ENCODE measurements at regions not wholly inside any gene's neighbourhood (a gene's known extent, or its start where the extent isn't known, plus 50 kb on each side); places are given as distances from the start of the nearest gene placed in this dataset.
A peak's percentile ranks its signal among the peaks of the same experiment; 100 is the strongest.

DNA sequence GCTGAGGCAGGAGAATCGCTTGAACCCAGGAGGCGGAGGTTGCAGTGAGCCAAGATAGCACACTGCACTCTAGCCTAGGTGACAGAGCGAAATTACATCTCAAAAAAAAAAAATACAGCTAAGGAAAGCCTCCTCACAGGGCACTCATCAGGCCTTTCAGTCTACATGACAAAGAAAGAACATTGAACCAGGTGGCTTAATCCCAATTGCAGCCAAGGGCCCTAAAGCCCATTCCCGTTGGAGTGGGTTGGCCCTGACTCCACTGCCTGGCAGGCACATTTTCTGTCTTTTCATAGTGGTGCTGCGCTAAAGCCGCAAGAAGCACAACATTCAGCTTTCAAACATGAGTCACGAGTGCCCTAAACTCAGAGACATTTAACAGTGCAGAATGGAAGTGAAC is 372.5 kb downstream of the RNF144A start:
- peak; percentile 39 for DNase-seq
- Histone ChIP-seq H2BK12ac (ENCODE audit: insufficient read length, low read depth, low read length) (no peak overlapping the region), H3K79me1 (ENCODE audit: insufficient read depth, low read depth, low read length, poor library complexity, severe bottlenecking) (no peaks in the 10 kb centered on the region), H3K9me3 (ENCODE audit: control insufficient read depth, low read depth, low read length) (no peaks in the 10 kb centered on the region), H4K5ac (ENCODE audit: insufficient read length, low read depth, low read length) (no peak overlapping the region), H3K56ac (ENCODE audit: insufficient read length, low read depth, low read length) (no peak overlapping the region), H4K8ac (replicated peaks; ENCODE audit: insufficient read length, low read depth, low read length) (no peak overlapping the region), H2BK5ac (ENCODE audit: insufficient read length, low read length) (no peak overlapping the region), H2BK15ac (ENCODE audit: low read depth, low read length) (no peak overlapping the region), H3K23ac (ENCODE audit: insufficient read length, low read depth, low read length) (no peak overlapping the region), H3K18ac (ENCODE audit: insufficient read length, low read depth, low read length) (no peak overlapping the region), H2AFZ (ENCODE audit: low read length) (no peak overlapping the region), H3K4me1 (ENCODE audit: insufficient read depth, low read length) (peaks cover 1% of the 10 kb centered on the region; the same call in 1 of the 2 replicates), H3K14ac (ENCODE audit: insufficient read depth, low read length) (no peak overlapping the region), H4K20me1 (ENCODE audit: control insufficient read depth, insufficient read depth, insufficient read length) (no peaks in the 10 kb centered on the region), H3K27me3 (ENCODE audit: insufficient read depth, low read length) (no peaks in the 10 kb centered on the region), H2BK20ac (ENCODE audit: low read depth, low read length, poor library complexity, severe bottlenecking) (no peak overlapping the region), H3T11ph (ENCODE audit: low read length) (no peak overlapping the region), H3K4me2 (ENCODE audit: insufficient read depth, insufficient read length, low read length) (no peak overlapping the region), H2AK5ac (ENCODE audit: insufficient read length, low read length) (no peak overlapping the region), H3K27ac (ENCODE audit: insufficient read length, low read depth, low read length) (no peak overlapping the region), H4K91ac (ENCODE audit: insufficient read length, low read depth, low read length) (no peak overlapping the region), H2BK120ac (ENCODE audit: low read depth, low read length, poor library complexity, severe bottlenecking) (no peak overlapping the region), H3K23me2 (ENCODE audit: insufficient read length, low read depth, low read length, poor library complexity, severe bottlenecking) (no peaks in the 10 kb centered on the region), H3K9ac (ENCODE audit: extremely low read depth, insufficient read length, low read length) (no peak overlapping the region), H3K79me2 (ENCODE audit: insufficient read depth, low read length) (no peaks in the 10 kb centered on the region), H3K4ac (ENCODE audit: low read depth, low read length) (no peak overlapping the region)
- Mint-ChIP-seq H3K36me3 (ENCODE audit: insufficient read depth in 1 of 3, low read depth in 3 of 3) (no peaks in the 10 kb centered on the region), H3K27ac (no peak overlapping the region; a peak in 2 of 7 replicates), H3K9me3 (no peaks in the 10 kb centered on the region; a peak in 1 of 5 replicates), H3K4me1 (peaks cover 12 to 13% of the 10 kb centered on the region in 2 experiments), H3K27me3 (ENCODE audit: low read depth) (peaks cover 1% of the 10 kb centered on the region; the same call in 1 of the 2 replicates), H3K4me3 (no peak overlapping the region)
- TF ChIP-seq, protein P1, sequence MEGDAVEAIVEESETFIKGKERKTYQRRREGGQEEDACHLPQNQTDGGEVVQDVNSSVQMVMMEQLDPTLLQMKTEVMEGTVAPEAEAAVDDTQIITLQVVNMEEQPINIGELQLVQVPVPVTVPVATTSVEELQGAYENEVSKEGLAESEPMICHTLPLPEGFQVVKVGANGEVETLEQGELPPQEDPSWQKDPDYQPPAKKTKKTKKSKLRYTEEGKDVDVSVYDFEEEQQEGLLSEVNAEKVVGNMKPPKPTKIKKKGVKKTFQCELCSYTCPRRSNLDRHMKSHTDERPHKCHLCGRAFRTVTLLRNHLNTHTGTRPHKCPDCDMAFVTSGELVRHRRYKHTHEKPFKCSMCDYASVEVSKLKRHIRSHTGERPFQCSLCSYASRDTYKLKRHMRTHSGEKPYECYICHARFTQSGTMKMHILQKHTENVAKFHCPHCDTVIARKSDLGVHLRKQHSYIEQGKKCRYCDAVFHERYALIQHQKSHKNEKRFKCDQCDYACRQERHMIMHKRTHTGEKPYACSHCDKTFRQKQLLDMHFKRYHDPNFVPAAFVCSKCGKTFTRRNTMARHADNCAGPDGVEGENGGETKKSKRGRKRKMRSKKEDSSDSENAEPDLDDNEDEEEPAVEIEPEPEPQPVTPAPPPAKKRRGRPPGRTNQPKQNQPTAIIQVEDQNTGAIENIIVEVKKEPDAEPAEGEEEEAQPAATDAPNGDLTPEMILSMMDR (conservative IDR thresholded peaks at IDR 0.05): no peak
- WGBS (ENCODE audit: extremely low coverage, insufficient read length, low lambda C conversion rate): no CpG with 5 or more reads among the region's 7 CpGs

Measured in H9 (cell line).